ENCODE measurements at regions not wholly inside any gene's neighbourhood (a gene's known extent, or its start where the extent isn't known, plus 50 kb on each side); places are given as distances from the start of the nearest gene placed in this dataset.

- TF ChIP-seq EZH2phosphoT487 (IDR thresholded peaks at IDR 0.05; ENCODE audit: borderline replicate concordance, low read depth, low read length) (no peak), CTCF (conservative IDR thresholded peaks at IDR 0.05; ENCODE audit: low read length) (peak; percentile 50; the same call in 1 of the 2 replicates)
These were observed 85.8 kb upstream of the RASGRP1 start for GRCh38 chr15:38650384-38650783.

All from OCI-LY7 (cell line).